MM.1S (cell line): ENCODE measurements at regions not wholly inside any gene's neighbourhood (a gene's known extent, or its start where the extent isn't known, plus 50 kb on each side); places are given as distances from the start of the nearest gene placed in this dataset.

Experiments
- DNase-seq: peaks from one replicate; pipeline ENCODE4 v3.0.0-alpha.2; 2015
- H2AFZ ChIP-seq: fragments of 300-600 bp; sonication (generic); 2 replicates; pipeline ENCODE4 v1.6.0; 2016; ENCODE audit warnings: antibody characterized with exemption, low read length
- H3F3A ChIP-seq: fragments of 300-600 bp; sonication (generic); 2 replicates; pipeline ENCODE4 v1.6.1; 2016; ENCODE audit warnings: mild to moderate bottlenecking, antibody characterized with exemption, low read length, moderate library complexity, mixed read lengths; ENCODE audit not compliant: insufficient read depth
- H3K27ac ChIP-seq: fragments of 300-600 bp; sonication (generic); 2 replicates; pipeline ENCODE4 v1.5.1; 2016; ENCODE audit warnings: mild to moderate bottlenecking, low read length
- H3K27me3 ChIP-seq: fragments of 300-600 bp; sonication (generic); replicated peaks from 2 replicates; pipeline ENCODE4 v1.6.0; 2016; ENCODE audit warnings: low read length; ENCODE audit not compliant: insufficient read depth
- H3K36me3 ChIP-seq: fragments of 300-600 bp; sonication (generic); replicated peaks from 2 replicates; pipeline ENCODE4 v1.6.1; 2016; ENCODE audit warnings: mild to moderate bottlenecking, low read length, mixed read lengths; ENCODE audit not compliant: insufficient read depth
- H3K4me1 ChIP-seq: fragments of 300-600 bp; sonication (generic); 2 replicates; pipeline ENCODE4 v1.6.1; 2016; ENCODE audit warnings: low read length, mixed read lengths
- H3K4me2 ChIP-seq: fragments of 300-600 bp; sonication (generic); 2 replicates; pipeline ENCODE4 v1.6.0; 2016; ENCODE audit warnings: low read depth, low read length
- H3K4me3 ChIP-seq: fragments of 300-600 bp; sonication (generic); 2 replicates; pipeline ENCODE4 v1.5.1; 2016; ENCODE audit warnings: low read length, mixed read lengths
- H3K79me2 ChIP-seq: fragments of 300-600 bp; sonication (generic); 2 replicates; pipeline ENCODE4 v1.6.1; 2016; ENCODE audit warnings: mixed run types, low read length, mixed read lengths
- H3K9ac ChIP-seq: fragments of 300-600 bp; sonication (generic); 2 replicates; pipeline ENCODE4 v1.6.1; 2016; ENCODE audit warnings: low read length, mixed read lengths
- H3K9me2 ChIP-seq: fragments of 300-600 bp; sonication (generic); replicated peaks from 2 replicates; pipeline ENCODE4 v1.6.1; 2016; ENCODE audit warnings: mild to moderate bottlenecking, low read length, mixed read lengths; ENCODE audit not compliant: insufficient read depth
- H3K9me3 ChIP-seq: fragments of 300-600 bp; sonication (generic); replicated peaks from 2 replicates; pipeline ENCODE4 v1.6.1; 2016; ENCODE audit warnings: mild to moderate bottlenecking, low read length, mixed read lengths; ENCODE audit not compliant: insufficient read depth
- H4K20me1 ChIP-seq: fragments of 300-600 bp; sonication (generic); 2 replicates; pipeline ENCODE4 v1.6.1; 2016; ENCODE audit warnings: mild to moderate bottlenecking, low read length, moderate library complexity, mixed read lengths; ENCODE audit not compliant: insufficient read depth
- EZH2 ChIP-seq: fragments of 300-600 bp; sonication (generic); optimal IDR thresholded peaks from 2 replicates; pipeline ENCODE3; 2017; ENCODE audit warnings: low read depth, mild to moderate bottlenecking, antibody characterized with exemption, low read length, mixed read lengths
- EZH2phosphoT487 ChIP-seq: fragments of 300-600 bp; sonication (generic); IDR thresholded peaks from 2 replicates; pipeline ENCODE4 v1.6.1; 2018; ENCODE audit warnings: antibody characterized with exemption, low read length
- TF ChIP-seq, protein P1 (sequence below): fragments of 300-600 bp; sonication (generic); IDR thresholded peaks from 2 replicates; pipeline ENCODE4 v1.5.1; 2016; ENCODE audit warnings: antibody characterized with exemption, low read length, mixed read lengths

DNA sequence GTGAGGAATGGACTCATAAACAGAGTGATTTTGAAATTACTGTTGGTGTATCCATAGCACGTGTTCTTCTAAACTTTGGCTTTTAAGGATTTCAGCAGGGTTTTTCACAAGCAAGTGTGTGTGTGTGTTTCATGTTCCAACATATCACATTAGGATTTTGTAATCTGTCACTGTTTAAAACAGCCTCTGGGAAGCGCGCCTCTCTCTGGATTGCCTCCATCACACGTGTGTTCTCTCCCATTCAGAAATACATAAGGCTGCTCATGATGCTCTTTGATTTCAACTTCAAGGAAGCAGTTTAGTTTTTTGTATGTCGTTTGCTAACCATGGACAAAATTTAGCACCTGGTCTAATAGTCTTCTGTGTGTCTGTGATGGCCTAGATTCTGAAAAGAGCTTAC, 370.4 kb downstream of the MTX2 start:
- Histone ChIP-seq H4K20me1 (no peaks in the 10 kb centered on the region), H3K27ac (no peak overlapping the region), H3K4me2 (no peak overlapping the region), H3K79me2 (no peaks in the 10 kb centered on the region), H3K9me2 (no peaks in the 10 kb centered on the region), H3K36me3 (no peaks in the 10 kb centered on the region), H3K4me3 (no peak overlapping the region), H3K9me3 (no peaks in the 10 kb centered on the region), H3K4me1 (no peaks in the 10 kb centered on the region), H3F3A (no peaks in the 10 kb centered on the region), H3K9ac (no peak overlapping the region), H3K27me3 (peaks cover 3% of the 10 kb centered on the region; the same call in 1 of the 2 replicates), H2AFZ (no peak overlapping the region)
- TF ChIP-seq EZH2 (no peak), EZH2phosphoT487 (no peak)
- TF ChIP-seq, protein P1, sequence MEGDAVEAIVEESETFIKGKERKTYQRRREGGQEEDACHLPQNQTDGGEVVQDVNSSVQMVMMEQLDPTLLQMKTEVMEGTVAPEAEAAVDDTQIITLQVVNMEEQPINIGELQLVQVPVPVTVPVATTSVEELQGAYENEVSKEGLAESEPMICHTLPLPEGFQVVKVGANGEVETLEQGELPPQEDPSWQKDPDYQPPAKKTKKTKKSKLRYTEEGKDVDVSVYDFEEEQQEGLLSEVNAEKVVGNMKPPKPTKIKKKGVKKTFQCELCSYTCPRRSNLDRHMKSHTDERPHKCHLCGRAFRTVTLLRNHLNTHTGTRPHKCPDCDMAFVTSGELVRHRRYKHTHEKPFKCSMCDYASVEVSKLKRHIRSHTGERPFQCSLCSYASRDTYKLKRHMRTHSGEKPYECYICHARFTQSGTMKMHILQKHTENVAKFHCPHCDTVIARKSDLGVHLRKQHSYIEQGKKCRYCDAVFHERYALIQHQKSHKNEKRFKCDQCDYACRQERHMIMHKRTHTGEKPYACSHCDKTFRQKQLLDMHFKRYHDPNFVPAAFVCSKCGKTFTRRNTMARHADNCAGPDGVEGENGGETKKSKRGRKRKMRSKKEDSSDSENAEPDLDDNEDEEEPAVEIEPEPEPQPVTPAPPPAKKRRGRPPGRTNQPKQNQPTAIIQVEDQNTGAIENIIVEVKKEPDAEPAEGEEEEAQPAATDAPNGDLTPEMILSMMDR: no peak
- no peak for DNase-seq

DNA sequence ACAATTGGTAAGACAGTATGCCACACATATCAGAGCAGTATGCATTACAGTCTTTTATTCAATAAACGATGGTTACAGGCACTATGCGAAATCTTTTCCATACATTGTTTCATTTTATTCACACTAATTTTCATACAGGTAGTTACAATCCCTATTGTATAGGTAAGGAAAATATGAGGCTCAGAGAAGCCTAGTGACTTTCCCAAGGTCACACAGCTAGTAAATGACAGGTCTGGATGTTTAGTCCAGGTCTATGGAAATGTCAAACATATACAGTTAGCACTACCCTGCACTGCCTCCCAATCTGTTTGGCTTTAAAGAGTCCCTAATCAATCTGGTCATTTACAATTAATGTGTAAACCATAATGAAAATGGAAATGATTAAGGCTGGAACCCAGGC, 372.2 kb downstream of the MTX2 start:
- no peak overlapping the region for H2AFZ ChIP-seq
- no peak overlapping the region for H3K4me3 ChIP-seq
- H3K4me2 ChIP-seq: no peak overlapping the region
- H3K9ac ChIP-seq: no peak overlapping the region
- no peaks in the 10 kb centered on the region; the same call in 1 of the 2 replicates for H3K27me3 ChIP-seq
- no peaks in the 10 kb centered on the region for H3K9me2 ChIP-seq
- H4K20me1 ChIP-seq: no peaks in the 10 kb centered on the region
- H3K9me3 ChIP-seq: no peaks in the 10 kb centered on the region
- no peaks in the 10 kb centered on the region for H3K79me2 ChIP-seq
- TF ChIP-seq EZH2: no peak
- TF ChIP-seq, protein P1: no peak
- TF ChIP-seq EZH2phosphoT487: no peak
- H3K4me1 ChIP-seq: no peaks in the 10 kb centered on the region
- no peak overlapping the region for H3K27ac ChIP-seq
- DNase-seq: no peak
- H3F3A ChIP-seq: no peaks in the 10 kb centered on the region
- H3K36me3 ChIP-seq: no peaks in the 10 kb centered on the region

GRCh38 chr2:176642074-176642473, 372.8 kb downstream of the MTX2 start:
- H3K79me2 ChIP-seq: no peaks in the 10 kb centered on the region
- H3K27ac ChIP-seq: no peak overlapping the region
- H3K9me2 ChIP-seq: no peaks in the 10 kb centered on the region
- TF ChIP-seq EZH2phosphoT487 (no peak), EZH2 (no peak)
- TF ChIP-seq, protein P1: no peak
- H3K9me3 ChIP-seq: no peaks in the 10 kb centered on the region
- H2AFZ ChIP-seq: no peak overlapping the region
- H4K20me1 ChIP-seq: no peaks in the 10 kb centered on the region
- H3K4me1 ChIP-seq: no peaks in the 10 kb centered on the region
- H3K4me2 ChIP-seq: no peak overlapping the region
- no peaks in the 10 kb centered on the region; the same call in 1 of the 2 replicates for H3K27me3 ChIP-seq
- no peak overlapping the region for H3K4me3 ChIP-seq
- no peaks in the 10 kb centered on the region for H3F3A ChIP-seq
- DNase-seq: no peak
- H3K36me3 ChIP-seq: no peaks in the 10 kb centered on the region
- no peak overlapping the region for H3K9ac ChIP-seq
